Neural cell (in vitro differentiated cells): ENCODE measurements at regions not wholly inside any gene's neighbourhood (a gene's known extent, or its start where the extent isn't known, plus 50 kb on each side); places are given as distances from the start of the nearest gene placed in this dataset.

Experiments
- POLR2AphosphoS5 ChIP-seq: IDR thresholded peaks from 2 replicates; pipeline ENCODE4 v1.6.1; 2012
- TF ChIP-seq, protein P1 (sequence below): fragments of 450-650 bp; IDR thresholded peaks from 2 replicates; pipeline ENCODE4 v1.5.1; 2014; ENCODE audit warnings: antibody characterized with exemption, mild to moderate bottlenecking, moderate library complexity; ENCODE audit not compliant: poor library complexity, severe bottlenecking

DNA sequence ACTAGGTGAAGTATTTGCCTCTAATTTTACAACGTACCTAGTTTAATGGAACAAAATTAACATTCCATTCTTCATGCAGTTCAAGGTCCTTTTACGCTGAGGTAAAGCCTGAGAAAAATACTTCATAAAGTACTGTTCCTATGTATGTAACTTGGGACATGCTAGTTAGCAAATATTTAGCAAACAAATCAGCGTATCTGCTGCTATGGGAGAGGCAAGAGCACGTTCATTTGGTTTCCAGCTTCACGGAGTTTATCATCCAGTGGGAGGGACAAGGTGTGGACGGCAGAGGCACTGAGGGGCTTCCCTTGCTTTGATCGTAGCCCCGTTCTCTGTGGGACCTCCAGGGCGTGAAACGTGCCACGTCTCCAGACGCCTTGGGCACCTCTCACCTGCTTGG, 248.8 kb downstream of the IRS2 start:
- TF ChIP-seq, protein P1, sequence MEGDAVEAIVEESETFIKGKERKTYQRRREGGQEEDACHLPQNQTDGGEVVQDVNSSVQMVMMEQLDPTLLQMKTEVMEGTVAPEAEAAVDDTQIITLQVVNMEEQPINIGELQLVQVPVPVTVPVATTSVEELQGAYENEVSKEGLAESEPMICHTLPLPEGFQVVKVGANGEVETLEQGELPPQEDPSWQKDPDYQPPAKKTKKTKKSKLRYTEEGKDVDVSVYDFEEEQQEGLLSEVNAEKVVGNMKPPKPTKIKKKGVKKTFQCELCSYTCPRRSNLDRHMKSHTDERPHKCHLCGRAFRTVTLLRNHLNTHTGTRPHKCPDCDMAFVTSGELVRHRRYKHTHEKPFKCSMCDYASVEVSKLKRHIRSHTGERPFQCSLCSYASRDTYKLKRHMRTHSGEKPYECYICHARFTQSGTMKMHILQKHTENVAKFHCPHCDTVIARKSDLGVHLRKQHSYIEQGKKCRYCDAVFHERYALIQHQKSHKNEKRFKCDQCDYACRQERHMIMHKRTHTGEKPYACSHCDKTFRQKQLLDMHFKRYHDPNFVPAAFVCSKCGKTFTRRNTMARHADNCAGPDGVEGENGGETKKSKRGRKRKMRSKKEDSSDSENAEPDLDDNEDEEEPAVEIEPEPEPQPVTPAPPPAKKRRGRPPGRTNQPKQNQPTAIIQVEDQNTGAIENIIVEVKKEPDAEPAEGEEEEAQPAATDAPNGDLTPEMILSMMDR: no peak
- no peak for TF ChIP-seq POLR2AphosphoS5
